ENCODE measurements at regions not wholly inside any gene's neighbourhood (a gene's known extent, or its start where the extent isn't known, plus 50 kb on each side); places are given as distances from the start of the nearest gene placed in this dataset.

- Histone ChIP-seq H3K4me1 (ENCODE audit: control insufficient read depth, insufficient read depth, low read length, poor library complexity, severe bottlenecking) (peaks cover 7% of the 10 kb centered on the region), H3K36me3 (ENCODE audit: control insufficient read depth, insufficient read depth, low read length) (no peaks in the 10 kb centered on the region), H3K27ac (ENCODE audit: low read depth, low read length, severe bottlenecking) (no peak overlapping the region), H3K4me3 (ENCODE audit: extremely low read depth, insufficient read depth, low read length, poor library complexity, severe bottlenecking) (no peak overlapping the region), H3K9me3 (ENCODE audit: control insufficient read depth, low read length) (no peaks in the 10 kb centered on the region)
- 84 to 85% methylated on average over 5 of the region's 6 CpGs for WGBS, 2 experiments (ENCODE audit: insufficient coverage in 2 of 2)
Observed at GRCh38 chr10:125265579-125265955, 105.2 kb upstream of the CTBP2 start.

DNA sequence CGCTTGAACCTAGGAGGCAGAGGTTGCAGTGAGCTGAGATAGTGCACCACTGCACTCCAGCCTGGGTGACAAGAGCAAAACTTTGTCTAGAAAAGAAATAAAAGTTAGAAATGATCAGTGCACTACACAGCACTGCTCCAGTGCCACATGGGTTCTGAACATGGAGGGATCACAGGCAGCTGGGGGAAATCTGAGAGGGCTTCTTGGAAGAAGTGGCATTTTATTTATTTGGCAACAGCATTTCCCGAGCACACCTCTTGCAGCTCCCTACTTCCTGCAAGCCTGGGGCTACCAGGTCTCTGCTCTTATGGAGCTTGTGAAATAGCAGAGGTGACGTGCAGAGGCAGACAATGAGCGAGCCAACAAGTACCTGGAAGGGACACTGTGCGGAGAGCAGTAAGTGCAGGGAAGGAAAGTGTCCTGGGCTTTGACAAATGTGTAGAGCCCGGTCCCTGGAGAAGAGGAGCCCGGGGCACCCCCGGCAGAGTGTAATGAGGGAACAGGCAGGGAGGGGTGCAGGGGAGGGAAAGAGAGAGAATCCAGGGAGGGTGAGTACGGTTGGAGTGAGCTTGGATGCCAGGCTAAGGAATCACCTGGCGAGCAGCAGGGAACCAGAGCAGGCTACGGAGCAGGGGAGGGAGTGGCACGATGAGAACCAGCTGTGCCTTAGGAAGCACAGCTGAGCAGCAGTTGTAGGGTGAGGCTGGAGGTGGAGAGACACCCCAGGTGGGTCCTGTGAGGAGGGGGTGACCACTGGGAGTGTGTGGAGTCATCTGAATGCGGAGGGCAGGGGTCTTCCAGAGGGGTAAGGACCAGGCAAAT is 104.6 kb upstream of the CTBP2 start:
- no peak overlapping the region for H3K4me3 ChIP-seq (ENCODE audit: extremely low read depth, insufficient read depth, low read length, poor library complexity, severe bottlenecking)
- no peaks in the 10 kb centered on the region for H3K36me3 ChIP-seq (ENCODE audit: control insufficient read depth, insufficient read depth, low read length)
- H3K9me3 ChIP-seq (ENCODE audit: control insufficient read depth, low read length) = no peaks in the 10 kb centered on the region
- H3K4me1 ChIP-seq (ENCODE audit: control insufficient read depth, insufficient read depth, low read length, poor library complexity, severe bottlenecking) = peaks cover 7% of the 10 kb centered on the region
- no peak overlapping the region for H3K27ac ChIP-seq (ENCODE audit: low read depth, low read length, severe bottlenecking)
- WGBS, 2 experiments (ENCODE audit: insufficient coverage in 2 of 2) = 87 to 92% methylated on average over 10 to 12 of the region's 13 CpGs

GRCh38 chr10:125264091-125264490 is 103.7 kb upstream of the CTBP2 start:
- Histone ChIP-seq H3K4me3 (ENCODE audit: extremely low read depth, insufficient read depth, low read length, poor library complexity, severe bottlenecking) (no peak overlapping the region), H3K36me3 (ENCODE audit: control insufficient read depth, insufficient read depth, low read length) (no peaks in the 10 kb centered on the region), H3K4me1 (ENCODE audit: control insufficient read depth, insufficient read depth, low read length, poor library complexity, severe bottlenecking) (peaks cover 7% of the 10 kb centered on the region), H3K27ac (ENCODE audit: low read depth, low read length, severe bottlenecking) (peak overlapping the region; percentile 36), H3K9me3 (ENCODE audit: control insufficient read depth, low read length) (no peaks in the 10 kb centered on the region)
- no CpG with 5 or more reads among the region's 1 CpG for WGBS, 2 experiments (ENCODE audit: insufficient coverage in 2 of 2)

- Histone ChIP-seq H3K36me3 (ENCODE audit: control insufficient read depth, insufficient read depth, low read length) (no peaks in the 10 kb centered on the region), H3K4me1 (ENCODE audit: control insufficient read depth, insufficient read depth, low read length, poor library complexity, severe bottlenecking) (peaks cover 7% of the 10 kb centered on the region), H3K9me3 (ENCODE audit: control insufficient read depth, low read length) (no peaks in the 10 kb centered on the region), H3K4me3 (ENCODE audit: extremely low read depth, insufficient read depth, low read length, poor library complexity, severe bottlenecking) (no peak overlapping the region), H3K27ac (ENCODE audit: low read depth, low read length, severe bottlenecking) (no peak overlapping the region)
- WGBS, 2 experiments (ENCODE audit: insufficient coverage in 2 of 2) = 78% methylated on average over 3 of the region's 7 CpGs; no CpG with 5 or more reads in 1 of the 2 experiments
Observed at GRCh38 chr10:125263551-125263950, 103.2 kb upstream of the CTBP2 start.

DNA sequence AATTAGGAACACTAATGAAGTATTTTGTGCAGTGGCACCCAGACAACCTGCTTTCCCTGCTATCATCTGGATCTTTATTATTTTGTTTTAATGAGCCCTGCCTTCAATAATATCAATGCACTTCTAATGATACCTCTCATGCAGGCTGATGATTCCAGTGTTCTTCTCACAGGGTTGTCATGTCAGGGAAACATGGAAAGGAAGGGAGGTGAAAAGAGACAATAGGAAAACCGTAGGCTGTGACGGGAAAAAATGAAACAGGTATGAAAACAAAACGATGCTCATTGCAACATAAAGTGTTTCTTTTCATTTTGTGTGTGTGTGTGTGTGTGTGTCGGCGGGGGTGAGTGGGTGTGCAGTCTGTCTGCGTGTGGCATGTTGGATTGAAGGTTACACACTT is 102.6 kb upstream of the CTBP2 start:
- Histone ChIP-seq H3K9me3 (ENCODE audit: control insufficient read depth, low read length) (no peaks in the 10 kb centered on the region), H3K36me3 (ENCODE audit: control insufficient read depth, insufficient read depth, low read length) (no peaks in the 10 kb centered on the region), H3K4me1 (ENCODE audit: control insufficient read depth, insufficient read depth, low read length, poor library complexity, severe bottlenecking) (peaks cover 7% of the 10 kb centered on the region), H3K27ac (ENCODE audit: low read depth, low read length, severe bottlenecking) (no peak overlapping the region), H3K4me3 (ENCODE audit: extremely low read depth, insufficient read depth, low read length, poor library complexity, severe bottlenecking) (no peak overlapping the region)
- WGBS, 2 experiments (ENCODE audit: insufficient coverage in 2 of 2) = 97% methylated on average over 3 to 5 of the region's 6 CpGs

DNA sequence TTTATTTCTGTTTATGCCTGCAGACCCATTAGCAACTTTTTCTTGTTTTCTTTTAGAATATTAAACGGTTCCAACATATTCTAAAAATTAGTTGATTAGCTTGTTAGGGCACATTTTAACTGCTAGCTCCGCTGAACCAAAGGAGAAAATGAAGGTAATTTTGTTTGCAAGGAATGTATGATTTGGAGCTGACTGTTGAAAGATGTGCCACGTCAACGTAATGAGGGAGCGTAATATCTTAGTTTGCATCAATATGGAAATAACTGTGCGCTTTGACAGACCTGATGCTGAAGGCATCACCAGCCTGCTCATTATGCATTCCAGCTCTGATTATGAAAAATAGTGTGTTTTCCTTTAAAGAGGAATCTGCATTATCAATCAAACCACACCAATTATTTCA is 102.0 kb upstream of the CTBP2 start:
- WGBS, 2 experiments (ENCODE audit: insufficient coverage in 2 of 2) = 92 to 97% methylated on average over 4 to 5 of the region's 6 CpGs

GRCh38 chr10:125261491-125262186 is 101.3 kb upstream of the CTBP2 start:
- 87 to 98% methylated on average over 3 to 4 of the region's 6 CpGs for WGBS, 2 experiments (ENCODE audit: insufficient coverage in 2 of 2)
- Histone ChIP-seq H3K4me1 (ENCODE audit: control insufficient read depth, insufficient read depth, low read length, poor library complexity, severe bottlenecking) (peaks cover 7% of the 10 kb centered on the region), H3K4me3 (ENCODE audit: extremely low read depth, insufficient read depth, low read length, poor library complexity, severe bottlenecking) (no peak overlapping the region), H3K36me3 (ENCODE audit: control insufficient read depth, insufficient read depth, low read length) (no peaks in the 10 kb centered on the region), H3K27ac (ENCODE audit: low read depth, low read length, severe bottlenecking) (no peak overlapping the region), H3K9me3 (ENCODE audit: control insufficient read depth, low read length) (no peaks in the 10 kb centered on the region)

More for the DNA sequence above, 102.0 kb upstream of the CTBP2 start:
- Histone ChIP-seq H3K4me1 (ENCODE audit: control insufficient read depth, insufficient read depth, low read length, poor library complexity, severe bottlenecking) (peaks cover 7% of the 10 kb centered on the region), H3K9me3 (ENCODE audit: control insufficient read depth, low read length) (no peaks in the 10 kb centered on the region), H3K36me3 (ENCODE audit: control insufficient read depth, insufficient read depth, low read length) (no peaks in the 10 kb centered on the region), H3K4me3 (ENCODE audit: extremely low read depth, insufficient read depth, low read length, poor library complexity, severe bottlenecking) (no peak overlapping the region), H3K27ac (ENCODE audit: low read depth, low read length, severe bottlenecking) (no peak overlapping the region)

DNA sequence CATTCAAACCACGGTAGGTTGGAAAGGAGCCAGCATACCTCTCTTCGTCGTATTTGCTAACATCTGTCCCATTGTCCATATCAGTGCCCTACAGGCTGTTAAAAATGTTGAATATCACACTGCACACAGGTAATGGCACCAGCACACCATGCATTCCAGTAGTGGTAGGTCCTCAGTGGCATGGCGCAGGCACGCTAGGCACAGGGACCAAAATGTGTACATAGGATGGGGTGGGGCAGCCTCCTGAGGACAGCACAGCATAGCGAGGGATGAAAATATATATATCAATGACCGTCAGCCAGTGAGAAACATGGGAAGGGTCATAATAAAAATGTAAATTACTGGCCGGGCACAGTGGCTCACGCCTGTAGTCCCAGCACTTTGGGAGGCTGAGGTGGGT is 99.9 kb upstream of the CTBP2 start:
- Histone ChIP-seq H3K4me1 (ENCODE audit: control insufficient read depth, insufficient read depth, low read length, poor library complexity, severe bottlenecking) (peaks cover 7% of the 10 kb centered on the region), H3K9me3 (ENCODE audit: control insufficient read depth, low read length) (no peaks in the 10 kb centered on the region), H3K36me3 (ENCODE audit: control insufficient read depth, insufficient read depth, low read length) (no peaks in the 10 kb centered on the region), H3K27ac (ENCODE audit: low read depth, low read length, severe bottlenecking) (no peak overlapping the region), H3K4me3 (ENCODE audit: extremely low read depth, insufficient read depth, low read length, poor library complexity, severe bottlenecking) (no peak overlapping the region)
- WGBS, 2 experiments (ENCODE audit: insufficient coverage in 2 of 2) = 90 to 91% methylated on average over 9 of the region's 9 CpGs

DNA sequence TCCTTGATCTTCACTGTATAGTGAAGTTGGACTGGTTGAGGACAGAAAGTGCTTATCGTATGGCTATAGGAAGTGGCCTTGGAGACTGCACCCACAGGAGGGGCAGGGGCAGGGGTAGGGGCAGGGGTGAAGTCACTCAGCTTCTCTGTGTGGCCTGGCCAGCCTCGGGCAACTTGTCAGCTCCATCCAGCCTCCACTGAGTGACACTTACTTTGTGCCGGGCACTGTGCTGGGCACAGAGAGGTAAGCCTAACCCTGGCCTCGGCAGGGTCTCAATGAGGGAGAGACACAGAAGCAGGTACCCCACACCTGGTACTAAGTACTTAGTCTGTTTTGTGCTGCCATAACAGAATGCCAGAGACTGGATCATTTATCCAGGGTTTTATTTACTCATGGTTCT is 99.3 kb upstream of the CTBP2 start:
- 94 to 100% methylated on average over 2 to 3 of the region's 4 CpGs for WGBS, 2 experiments (ENCODE audit: insufficient coverage in 2 of 2)
- H3K9me3 ChIP-seq (ENCODE audit: control insufficient read depth, low read length) = no peaks in the 10 kb centered on the region
- H3K4me3 ChIP-seq (ENCODE audit: extremely low read depth, insufficient read depth, low read length, poor library complexity, severe bottlenecking) = no peak overlapping the region

DNA sequence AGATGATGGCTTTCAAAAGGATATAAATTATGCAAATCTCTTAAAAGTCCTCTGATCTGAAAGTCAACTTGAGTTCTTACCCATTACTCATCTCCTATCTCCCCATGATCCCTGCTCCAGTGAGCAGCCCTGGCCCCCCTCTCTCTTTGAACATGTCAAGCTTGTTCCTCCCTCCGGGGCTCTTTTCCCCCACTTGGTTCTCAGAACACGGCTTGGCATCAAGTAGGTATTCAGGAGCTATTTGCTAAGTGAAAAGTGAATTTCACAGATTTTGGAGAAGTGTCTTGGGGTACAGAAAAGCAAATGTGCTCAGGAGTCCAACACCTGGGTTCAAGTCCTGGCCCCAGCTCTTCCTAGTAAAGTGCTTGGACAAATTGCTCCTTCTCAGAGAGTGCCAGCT is 98.3 kb upstream of the CTBP2 start:
- Histone ChIP-seq H3K36me3 (ENCODE audit: control insufficient read depth, insufficient read depth, low read length) (no peaks in the 10 kb centered on the region), H3K27ac (ENCODE audit: low read depth, low read length, severe bottlenecking) (no peak overlapping the region), H3K9me3 (ENCODE audit: control insufficient read depth, low read length) (no peaks in the 10 kb centered on the region), H3K4me1 (ENCODE audit: control insufficient read depth, insufficient read depth, low read length, poor library complexity, severe bottlenecking) (peaks cover under 1% of the 10 kb centered on the region), H3K4me3 (ENCODE audit: extremely low read depth, insufficient read depth, low read length, poor library complexity, severe bottlenecking) (no peak overlapping the region)
- 60 to 83% methylated on average over 1 of the region's 2 CpGs for WGBS, 2 experiments (ENCODE audit: insufficient coverage in 2 of 2)

More for the DNA sequence above, 99.3 kb upstream of the CTBP2 start:
- Histone ChIP-seq H3K36me3 (ENCODE audit: control insufficient read depth, insufficient read depth, low read length) (no peaks in the 10 kb centered on the region), H3K27ac (ENCODE audit: low read depth, low read length, severe bottlenecking) (no peak overlapping the region), H3K4me1 (ENCODE audit: control insufficient read depth, insufficient read depth, low read length, poor library complexity, severe bottlenecking) (peaks cover 7% of the 10 kb centered on the region)

Data from mesodermal cell (in vitro differentiated cells).